ENCODE measurements at regions not wholly inside any gene's neighbourhood (a gene's known extent, or its start where the extent isn't known, plus 50 kb on each side); places are given as distances from the start of the nearest gene placed in this dataset.

- TF ChIP-seq, protein P1, sequence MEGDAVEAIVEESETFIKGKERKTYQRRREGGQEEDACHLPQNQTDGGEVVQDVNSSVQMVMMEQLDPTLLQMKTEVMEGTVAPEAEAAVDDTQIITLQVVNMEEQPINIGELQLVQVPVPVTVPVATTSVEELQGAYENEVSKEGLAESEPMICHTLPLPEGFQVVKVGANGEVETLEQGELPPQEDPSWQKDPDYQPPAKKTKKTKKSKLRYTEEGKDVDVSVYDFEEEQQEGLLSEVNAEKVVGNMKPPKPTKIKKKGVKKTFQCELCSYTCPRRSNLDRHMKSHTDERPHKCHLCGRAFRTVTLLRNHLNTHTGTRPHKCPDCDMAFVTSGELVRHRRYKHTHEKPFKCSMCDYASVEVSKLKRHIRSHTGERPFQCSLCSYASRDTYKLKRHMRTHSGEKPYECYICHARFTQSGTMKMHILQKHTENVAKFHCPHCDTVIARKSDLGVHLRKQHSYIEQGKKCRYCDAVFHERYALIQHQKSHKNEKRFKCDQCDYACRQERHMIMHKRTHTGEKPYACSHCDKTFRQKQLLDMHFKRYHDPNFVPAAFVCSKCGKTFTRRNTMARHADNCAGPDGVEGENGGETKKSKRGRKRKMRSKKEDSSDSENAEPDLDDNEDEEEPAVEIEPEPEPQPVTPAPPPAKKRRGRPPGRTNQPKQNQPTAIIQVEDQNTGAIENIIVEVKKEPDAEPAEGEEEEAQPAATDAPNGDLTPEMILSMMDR (IDR thresholded peaks at IDR 0.05): no peak
- TF ChIP-seq POLR2A (IDR thresholded peaks at IDR 0.05): no peak
Observed at GRCh38 chr2:109721626-109722025, 72.5 kb upstream of the RGPD5 start.

All from vagina (tissue), 2 donors.